Liver (tissue), 8 donors: ENCODE measurements at regions not wholly inside any gene's neighbourhood (a gene's known extent, or its start where the extent isn't known, plus 50 kb on each side); places are given as distances from the start of the nearest gene placed in this dataset.
A peak's percentile ranks its signal among the peaks of the same experiment; 100 is the strongest.

Experiments
- DNase-seq: peaks from one replicate; pipeline ENCODE4 v3.0.0-alpha.2; 2017; ENCODE audit warnings: low spot score
- H3K27ac ChIP-seq, 2 donors: one replicate each; pipeline ENCODE4 v1.7.0; 2013; ENCODE audit warnings: inconsistent platforms in 2 of 2, low read length in 2 of 2, control low read depth in 1 of 2, low read depth in 1 of 2, mild to moderate bottlenecking in 1 of 2
- H3K27me3 ChIP-seq, 4 donors: one replicate each; pipeline versions ENCODE4 v1.6.1 to v1.7.0; 2013; ENCODE audit warnings: low read length in 3 of 4, inconsistent platforms in 1 of 4, mild to moderate bottlenecking in 1 of 4, moderate library complexity in 1 of 4; ENCODE audit not compliant: control insufficient read depth in 4 of 4, insufficient read depth in 4 of 4
- H3K36me3 ChIP-seq, 4 donors: one replicate each; pipeline versions ENCODE4 v1.6.1 to v1.7.0; 2013; ENCODE audit warnings: low read length in 3 of 4, mild to moderate bottlenecking in 3 of 4, low read depth in 1 of 4, moderate library complexity in 1 of 4; ENCODE audit not compliant: control insufficient read depth in 4 of 4, insufficient read depth in 3 of 4
- H3K4me1 ChIP-seq, 4 donors: one replicate each; pipeline versions ENCODE4 v1.6.1 to v1.7.0; 2013; ENCODE audit warnings: low read length in 3 of 4, mild to moderate bottlenecking in 3 of 4, moderate library complexity in 1 of 4; ENCODE audit not compliant: control insufficient read depth in 4 of 4, insufficient read depth in 4 of 4
- H3K4me3 ChIP-seq, 3 donors: one replicate each; pipeline versions ENCODE4 v1.6.1 to v1.7.0; 2013; ENCODE audit warnings: low read length in 3 of 3, control low read depth in 1 of 3, low read depth in 1 of 3, mild to moderate bottlenecking in 1 of 3
- H3K9ac ChIP-seq, 2 donors: one replicate each; pipeline ENCODE4 v1.7.0; 2013; ENCODE audit warnings: low read length in 2 of 2, mild to moderate bottlenecking in 2 of 2, moderate library complexity in 2 of 2, control low read depth in 1 of 2, low read depth in 1 of 2
- H3K9me3 ChIP-seq, 4 donors: one replicate each; pipeline versions ENCODE4 v1.6.1 to v1.7.0; 2013; ENCODE audit warnings: low read length in 3 of 4; ENCODE audit not compliant: control insufficient read depth in 4 of 4
- ATF3 ChIP-seq: IDR thresholded peaks from 2 replicates; pipeline ENCODE4 v1.6.1; 2016; ENCODE audit warnings: antibody characterized with exemption
- CTCF ChIP-seq: fragments of 150-350 bp; IDR thresholded peaks from 2 replicates; pipeline ENCODE4 v1.5.1; 2017; ENCODE audit warnings: improper control_type of control experiment, low read depth, low read length; ENCODE audit not compliant: missing input control
- EGR1 ChIP-seq, 2 donors: IDR thresholded peaks; 2 replicates each; pipeline ENCODE4 v1.6.1; 2016 to 2018; ENCODE audit warnings: antibody characterized with exemption in 2 of 2, low read depth in 2 of 2
- FOXA1 ChIP-seq: IDR thresholded peaks from 2 replicates; pipeline ENCODE4 v1.6.1; 2016; ENCODE audit warnings: antibody characterized with exemption
- FOXA2 ChIP-seq: IDR thresholded peaks from 2 replicates; pipeline ENCODE4 v1.6.1; 2016; ENCODE audit warnings: antibody characterized with exemption
- HNF4A ChIP-seq, 2 donors: conservative IDR thresholded peaks; 2 replicates each; pipeline ENCODE4 v1.6.1; 2016; ENCODE audit warnings: antibody characterized with exemption in 2 of 2, mild to moderate bottlenecking in 2 of 2
- HNF4G ChIP-seq: IDR thresholded peaks from 2 replicates; pipeline ENCODE4 v1.6.1; 2016; ENCODE audit warnings: antibody characterized with exemption
- JUND ChIP-seq, 2 donors: IDR thresholded peaks; 2 replicates each; pipeline ENCODE4 v1.6.1; 2016; ENCODE audit warnings: antibody characterized with exemption in 2 of 2
- MAX ChIP-seq: IDR thresholded peaks from 2 replicates; pipeline ENCODE4 v1.6.1; 2016; ENCODE audit warnings: antibody characterized with exemption
- NR2F2 ChIP-seq: IDR thresholded peaks from 2 replicates; pipeline ENCODE4 v1.6.1; 2016; ENCODE audit warnings: antibody characterized with exemption
- RAD21 ChIP-seq, 2 donors: IDR thresholded peaks; 2 replicates each; pipeline ENCODE4 v1.6.1; 2016; ENCODE audit warnings: antibody characterized with exemption in 2 of 2, mild to moderate bottlenecking in 2 of 2
- REST ChIP-seq: IDR thresholded peaks from 2 replicates; pipeline ENCODE4 v1.6.1; 2016; ENCODE audit warnings: antibody characterized with exemption, mild to moderate bottlenecking
- RXRA ChIP-seq, 2 donors: IDR thresholded peaks; 2 replicates each; pipeline ENCODE4 v1.6.1; 2017 to 2018; ENCODE audit warnings: antibody characterized with exemption in 2 of 2, mild to moderate bottlenecking in 1 of 2
- SP1 ChIP-seq: IDR thresholded peaks from 2 replicates; pipeline ENCODE4 v1.6.1; 2018; ENCODE audit warnings: antibody characterized with exemption, mild to moderate bottlenecking
- TAF1 ChIP-seq: conservative IDR thresholded peaks from 2 replicates; pipeline ENCODE4 v1.6.1; 2016; ENCODE audit warnings: antibody characterized with exemption, mild to moderate bottlenecking
- YY1 ChIP-seq: IDR thresholded peaks from 2 replicates; pipeline ENCODE4 v1.6.1; 2016; ENCODE audit warnings: antibody characterized with exemption, mild to moderate bottlenecking
- ZBTB33 ChIP-seq: IDR thresholded peaks from 2 replicates; pipeline ENCODE4 v1.6.1; 2016; ENCODE audit warnings: antibody characterized with exemption
- WGBS: extraction: QIAGEN DNeasy Blood & Tissue Kit; methylation state at CpG from one replicate; pipeline ENCODE4 v1.1.7; 2013; 5-methylcytosine and 5-hydroxymethylcytosine counted together
- donor health status: healthy.
- donor health status: healthy.
- donor health status: healthy.
- donor health status: healthy.
- donor health status: healthy.

GRCh38 chr3:164375995-164376394 lies 702.3 kb downstream of the SI start:
- H3K9me3 ChIP-seq = no peaks in the 10 kb centered on the region
- no peak for DNase-seq
- no peak overlapping the region for H3K9ac ChIP-seq
- H3K4me3 ChIP-seq = no peak overlapping the region
- H3K4me1 ChIP-seq = no peaks in the 10 kb centered on the region
- 76% methylated on average over 1 of the region's 1 CpG for WGBS
- no peaks in the 10 kb centered on the region for H3K36me3 ChIP-seq
- no peaks in the 10 kb centered on the region for H3K27me3 ChIP-seq
- TF ChIP-seq JUND (IDR thresholded peaks at IDR 0.05) = no peak
- TF ChIP-seq RAD21 (IDR thresholded peaks at IDR 0.05) = peak; percentile 5 to 13
- H3K27ac ChIP-seq = no peak overlapping the region

- Histone ChIP-seq H3K27ac (no peak overlapping the region), H3K27me3 (no peaks in the 10 kb centered on the region), H3K4me1 (no peaks in the 10 kb centered on the region), H3K36me3 (no peaks in the 10 kb centered on the region), H3K9ac (no peak overlapping the region), H3K9me3 (no peaks in the 10 kb centered on the region), H3K4me3 (no peak overlapping the region)
- TF ChIP-seq RXRA (IDR thresholded peaks at IDR 0.05) (no peak), MAX (no peak), YY1 (no peak), FOXA2 (no peak), ATF3 (no peak), TAF1 (no peak), EGR1 (IDR thresholded peaks at IDR 0.05; ENCODE audit: low read depth in 2 of 2) (no peak), REST (no peak), FOXA1 (no peak), HNF4A (conservative IDR thresholded peaks at IDR 0.05) (no peak), SP1 (no peak), HNF4G (no peak), JUND (IDR thresholded peaks at IDR 0.05) (no peak), CTCF (no peak), ZBTB33 (no peak), NR2F2 (no peak)
- DNase-seq = no peak
- WGBS = 44% methylated on average over 1 of the region's 1 CpG
Observed at GRCh38 chr3:164375538-164375937, 702.8 kb downstream of the SI start.
